HG03135 (cell line): ENCODE measurements at regions not wholly inside any gene's neighbourhood (a gene's known extent, or its start where the extent isn't known, plus 50 kb on each side); places are given as distances from the start of the nearest gene placed in this dataset.

ENCODE experiments used
- ATAC-seq: cut with Tn5 transposase; IDR thresholded peaks from one replicate; pipeline ENCODE4 v1.9.1; 2021; ENCODE audit warnings: mild to moderate bottlenecking, moderate library complexity; ENCODE audit not compliant: unreplicated experiment

DNA sequence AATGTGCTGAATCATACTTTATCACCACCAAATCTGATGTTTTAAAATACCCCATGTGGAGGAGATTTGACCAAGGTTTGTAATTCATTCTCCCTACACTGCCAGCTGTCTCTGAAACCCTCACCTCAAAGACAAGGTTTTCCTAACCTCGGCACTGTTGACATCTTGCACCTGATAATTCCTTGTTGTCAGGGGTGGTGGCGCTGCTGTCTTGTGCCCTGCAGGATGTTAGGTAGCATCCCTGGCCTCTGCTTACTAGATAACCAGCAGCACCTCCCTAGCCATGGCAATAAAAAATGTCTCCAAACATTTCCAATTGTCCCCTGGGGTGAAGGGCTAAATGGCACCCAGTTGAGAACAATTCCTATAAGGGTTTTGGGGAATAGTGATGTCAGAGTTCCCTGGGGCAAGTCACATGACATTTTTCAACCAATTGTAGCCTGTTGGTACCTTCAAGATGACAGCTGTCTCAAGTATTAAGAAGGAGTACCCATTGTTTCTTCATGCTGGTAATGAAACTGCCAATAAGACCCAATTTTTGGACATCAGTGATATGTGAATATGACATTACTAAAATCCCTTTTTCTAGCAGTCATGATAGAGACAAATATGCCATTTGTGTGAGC, 160.6 kb upstream of the PLCXD3 start:
- no peak for ATAC-seq

DNA sequence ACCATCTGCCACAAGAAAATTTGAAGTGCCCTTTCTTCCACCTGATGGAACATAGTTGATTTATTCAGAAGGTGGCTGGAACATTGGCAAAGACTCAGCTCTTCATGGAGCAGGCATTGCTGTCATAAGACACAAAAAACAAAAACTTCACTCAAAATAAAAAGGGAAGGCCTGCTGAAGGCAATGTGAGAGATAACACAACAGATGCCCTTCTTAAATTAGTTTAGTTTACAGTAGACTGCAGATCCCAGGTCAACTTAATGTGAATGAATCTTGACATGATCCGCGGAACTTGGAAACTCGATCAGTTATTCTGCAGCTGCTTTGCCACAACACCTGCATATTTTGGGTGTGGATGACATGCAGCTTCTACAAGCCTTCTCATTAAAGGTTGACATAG, 159.8 kb upstream of the PLCXD3 start:
- ATAC-seq, result no peak

DNA sequence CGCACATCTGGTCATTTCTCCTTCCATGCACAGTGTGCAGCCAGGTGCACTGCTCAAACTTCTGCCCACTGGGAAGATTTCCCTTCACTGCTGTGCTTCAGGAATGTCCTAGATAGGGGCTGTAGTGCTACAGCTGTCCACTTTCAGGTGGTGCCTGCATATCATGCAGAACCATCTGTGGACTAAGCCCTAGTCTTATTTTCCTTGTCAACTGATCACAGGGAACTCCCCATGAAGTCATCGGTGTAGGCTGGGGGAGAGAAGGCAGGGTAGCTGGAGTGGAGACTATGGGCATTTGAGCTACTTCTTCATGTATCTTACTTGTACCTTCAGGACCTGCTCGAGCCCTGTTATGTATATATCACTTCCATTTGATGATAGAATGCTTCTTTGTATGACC, 150.9 kb upstream of the PLCXD3 start:
- no peak for ATAC-seq

DNA sequence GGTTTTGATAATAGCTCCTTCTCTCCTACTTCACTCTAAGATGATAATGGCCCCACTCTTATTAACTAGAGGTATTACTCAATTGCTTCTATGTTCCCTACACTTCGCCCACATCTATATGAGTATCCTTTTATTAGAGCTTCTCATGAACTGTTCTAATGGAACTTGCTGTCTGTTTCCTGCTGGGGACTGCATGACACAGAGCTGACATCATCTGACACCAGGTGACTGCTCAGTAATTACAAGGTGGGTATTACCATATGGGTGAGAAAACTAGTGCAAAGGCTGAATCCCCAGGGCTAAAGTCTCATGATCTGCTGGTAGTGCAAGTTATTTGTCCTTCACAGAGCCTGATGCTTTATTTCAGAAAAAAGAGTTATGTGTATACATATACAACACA, 146.2 kb upstream of the PLCXD3 start:
- ATAC-seq, result no peak

DNA sequence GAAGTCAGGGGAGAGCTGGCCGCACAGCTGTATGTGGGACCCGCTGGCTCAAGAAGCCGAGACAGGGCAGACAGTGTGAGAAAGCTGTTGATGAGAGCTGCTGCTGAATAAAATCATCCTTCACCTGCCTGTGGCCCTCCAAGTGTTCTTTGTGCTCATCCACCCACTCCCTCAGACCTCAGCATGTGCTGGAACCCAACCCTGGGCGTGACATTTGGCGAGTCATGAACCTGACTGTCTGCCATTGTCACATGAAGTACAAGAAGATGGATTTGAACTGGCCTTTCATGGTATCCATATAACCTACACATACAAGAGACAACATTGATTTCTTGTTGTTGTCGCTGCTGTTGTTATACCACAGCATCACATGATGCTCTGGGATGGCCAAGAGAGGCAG, 139.7 kb upstream of the PLCXD3 start:
- no peak for ATAC-seq

DNA sequence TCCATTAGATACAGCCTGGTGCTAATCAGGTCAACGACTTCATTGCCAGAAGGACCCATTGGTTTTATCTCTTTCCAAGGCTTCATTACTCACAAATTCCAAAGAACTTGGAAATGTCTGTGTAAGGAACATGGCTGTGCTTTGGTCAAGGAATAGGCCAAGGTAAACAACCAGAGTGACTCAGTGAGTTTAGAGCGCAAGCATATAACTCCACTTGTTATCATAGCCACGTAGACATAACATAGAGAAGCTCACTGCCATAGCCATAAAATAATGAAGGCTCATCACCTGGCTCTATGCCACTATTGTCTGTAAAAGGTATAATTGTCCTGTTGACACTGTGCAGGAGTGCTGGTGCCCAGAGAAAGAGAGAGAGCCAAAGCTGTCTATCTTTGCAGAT, 139.3 kb upstream of the PLCXD3 start:
- no peak for ATAC-seq

DNA sequence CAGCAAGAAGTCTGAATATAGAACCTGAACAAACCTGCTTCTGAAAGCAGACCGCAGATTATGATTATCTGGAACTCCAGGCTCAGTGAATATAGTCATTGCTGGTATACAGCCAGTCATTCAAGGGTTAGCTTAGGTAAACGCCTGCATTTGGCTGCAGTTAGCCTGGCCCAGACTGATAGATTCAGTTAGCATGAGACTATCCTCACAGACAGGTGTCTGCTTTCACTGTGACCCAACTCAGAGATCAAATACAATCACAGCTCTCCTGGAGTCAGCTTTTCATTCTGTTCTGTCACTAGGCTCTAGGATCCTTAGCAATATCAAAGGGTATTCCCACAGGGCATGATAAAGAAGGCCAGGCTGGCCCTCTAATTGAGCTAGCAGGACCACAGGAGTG, 138.6 kb upstream of the PLCXD3 start:
- no peak for ATAC-seq

DNA sequence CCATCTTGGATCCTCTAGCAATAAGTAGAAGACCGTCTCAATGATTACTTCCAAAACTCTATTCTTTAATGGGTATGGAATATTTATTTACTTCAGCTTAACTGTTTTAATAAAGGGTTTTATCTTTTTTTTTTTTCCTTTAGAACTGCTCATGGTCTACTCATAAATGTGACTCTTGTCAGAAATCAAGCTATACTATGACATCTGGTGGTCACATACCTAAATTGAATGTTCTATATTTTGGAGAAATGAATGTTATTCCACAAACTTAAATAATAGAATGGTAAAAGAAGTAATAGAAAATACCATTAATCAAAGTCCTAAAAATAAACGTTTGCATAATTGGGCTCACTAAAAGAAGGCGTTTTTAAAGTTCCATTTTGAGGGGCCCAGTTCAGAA, 131.2 kb upstream of the PLCXD3 start:
- no peak for ATAC-seq

DNA sequence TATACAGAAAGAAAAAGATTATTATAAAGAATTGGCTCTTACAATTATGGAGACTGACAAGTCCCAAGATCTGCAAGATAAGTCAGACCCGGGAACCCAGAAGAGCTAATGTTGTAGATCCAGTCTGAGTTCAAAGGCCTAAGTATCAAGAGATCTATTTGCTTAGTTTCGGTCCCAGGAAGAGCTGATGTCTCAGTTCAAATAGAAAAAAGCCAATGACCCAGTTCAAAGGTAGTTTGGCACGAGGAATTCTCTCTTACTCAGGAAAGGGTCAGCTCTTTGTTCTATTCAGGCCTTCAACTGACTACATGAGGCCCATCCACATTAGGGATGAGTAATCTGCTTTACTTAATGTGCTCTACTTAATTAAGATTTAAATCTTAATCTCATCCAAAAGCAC, 128.3 kb upstream of the PLCXD3 start:
- ATAC-seq, result no peak

DNA sequence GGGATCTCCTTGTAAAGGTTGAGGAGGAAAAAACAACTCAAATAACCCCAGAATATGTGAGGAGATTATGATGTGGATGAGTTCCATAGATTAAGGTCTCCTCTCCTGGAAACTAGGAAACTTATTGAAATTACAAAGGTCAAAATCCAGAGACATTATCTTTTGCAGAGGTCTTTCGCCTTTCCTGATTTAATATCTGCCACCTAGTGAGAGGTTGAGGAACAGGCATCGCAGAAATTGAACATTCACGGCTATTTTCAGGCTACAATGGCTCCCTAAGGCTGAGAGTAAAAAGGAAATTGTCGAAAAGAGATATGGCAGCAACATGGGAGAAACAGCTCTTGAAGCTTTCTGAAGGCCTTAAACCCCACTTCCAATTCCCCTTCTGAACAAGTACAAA, 127.5 kb upstream of the PLCXD3 start:
- ATAC-seq, result no peak

DNA sequence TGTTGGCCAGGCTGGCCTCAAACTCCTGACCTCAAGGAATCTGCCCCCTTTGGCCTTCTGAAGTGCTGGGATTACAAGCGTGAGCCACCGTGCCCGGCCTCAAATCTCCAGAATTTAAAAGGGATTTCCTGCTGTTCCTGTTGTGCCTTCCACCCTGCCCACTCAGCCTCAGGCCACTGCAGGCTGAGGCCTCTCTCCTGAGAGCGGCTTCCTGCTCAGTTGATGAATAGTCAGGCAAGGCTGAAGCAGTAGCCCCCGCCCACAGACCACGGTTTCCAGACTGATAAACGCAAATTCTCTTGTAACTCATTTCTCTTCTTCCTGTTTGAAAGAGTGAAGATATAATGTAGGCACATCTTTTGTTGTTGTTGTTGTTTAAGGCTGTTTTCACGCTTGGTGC, 127.0 kb upstream of the PLCXD3 start:
- ATAC-seq, result no peak

DNA sequence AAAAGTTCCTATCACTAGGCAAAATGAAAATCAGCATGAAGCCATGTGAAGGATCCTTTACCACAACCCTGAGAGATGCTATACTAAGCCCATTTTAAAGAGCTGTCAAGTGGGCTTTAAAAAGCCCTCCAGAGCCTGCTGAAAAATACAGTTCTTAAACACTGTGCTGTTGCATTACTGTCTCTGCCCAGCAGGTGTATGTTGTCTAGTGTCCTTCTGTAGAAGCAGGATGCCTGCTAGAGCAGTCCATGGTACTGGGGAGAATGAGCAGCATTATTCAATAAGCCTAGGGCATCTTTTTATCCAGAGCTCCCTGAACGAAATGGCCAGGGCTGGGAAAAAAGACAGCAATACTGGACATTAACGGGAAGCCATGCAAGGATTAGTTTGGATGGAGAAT, 126.2 kb upstream of the PLCXD3 start:
- peak; percentile 85 for ATAC-seq

DNA sequence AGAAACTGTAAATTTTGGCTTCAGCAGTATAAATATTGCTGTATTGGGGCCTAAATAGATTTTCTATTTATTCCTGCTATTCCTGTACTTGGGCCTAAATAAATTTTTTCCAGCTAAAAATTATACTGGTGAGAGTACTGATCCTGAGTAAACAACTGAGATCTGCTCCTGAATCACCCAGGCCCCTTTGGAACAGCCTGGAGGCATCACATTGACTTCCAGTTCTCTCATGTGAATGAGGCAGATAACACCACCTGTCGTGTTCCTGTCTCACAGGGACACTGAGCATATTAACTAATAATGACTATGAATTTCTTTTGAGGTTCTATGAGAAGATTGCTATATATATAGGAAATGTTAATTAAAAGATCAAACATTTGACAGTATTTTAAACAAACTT, 119.5 kb upstream of the PLCXD3 start:
- ATAC-seq, result no peak

DNA sequence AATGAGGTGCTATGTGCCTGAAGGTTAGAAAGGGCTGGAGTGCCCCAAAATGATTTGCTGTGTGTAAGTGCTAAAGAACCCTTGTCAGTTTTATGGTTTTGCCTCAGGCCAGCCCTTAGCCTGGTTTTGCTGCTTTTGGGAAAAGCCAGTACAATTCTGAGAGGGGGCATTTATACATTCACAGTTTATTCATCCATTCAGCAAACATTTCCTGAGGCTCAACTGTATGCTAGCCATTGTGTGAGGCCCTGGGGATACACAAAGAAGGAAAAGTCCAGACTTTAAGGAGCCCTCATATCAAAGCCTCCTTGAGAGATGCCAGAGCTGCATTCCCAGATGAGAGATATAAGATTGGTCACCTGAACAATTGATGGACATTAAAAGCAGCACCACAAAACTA, 115.2 kb upstream of the PLCXD3 start:
- ATAC-seq, result no peak

DNA sequence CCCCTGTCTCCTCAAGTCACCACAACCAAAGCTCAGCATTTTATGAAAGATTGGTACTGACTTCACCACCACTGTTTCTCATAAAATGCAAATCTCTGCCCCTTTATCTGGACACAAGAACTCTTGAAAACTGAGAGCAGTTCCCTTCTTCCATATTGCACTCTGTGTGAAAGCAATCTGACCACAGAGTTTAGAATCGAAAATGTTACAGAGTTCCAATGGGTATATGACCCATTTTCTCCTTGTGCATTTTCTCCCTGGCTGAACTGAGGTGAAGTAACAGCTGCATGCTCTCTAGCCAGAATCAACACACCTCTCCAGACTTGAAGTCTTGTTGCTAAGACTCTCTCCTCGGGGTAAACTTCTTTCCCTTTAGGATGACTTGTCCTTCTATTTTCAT, 111.0 kb upstream of the PLCXD3 start:
- no peak for ATAC-seq

DNA sequence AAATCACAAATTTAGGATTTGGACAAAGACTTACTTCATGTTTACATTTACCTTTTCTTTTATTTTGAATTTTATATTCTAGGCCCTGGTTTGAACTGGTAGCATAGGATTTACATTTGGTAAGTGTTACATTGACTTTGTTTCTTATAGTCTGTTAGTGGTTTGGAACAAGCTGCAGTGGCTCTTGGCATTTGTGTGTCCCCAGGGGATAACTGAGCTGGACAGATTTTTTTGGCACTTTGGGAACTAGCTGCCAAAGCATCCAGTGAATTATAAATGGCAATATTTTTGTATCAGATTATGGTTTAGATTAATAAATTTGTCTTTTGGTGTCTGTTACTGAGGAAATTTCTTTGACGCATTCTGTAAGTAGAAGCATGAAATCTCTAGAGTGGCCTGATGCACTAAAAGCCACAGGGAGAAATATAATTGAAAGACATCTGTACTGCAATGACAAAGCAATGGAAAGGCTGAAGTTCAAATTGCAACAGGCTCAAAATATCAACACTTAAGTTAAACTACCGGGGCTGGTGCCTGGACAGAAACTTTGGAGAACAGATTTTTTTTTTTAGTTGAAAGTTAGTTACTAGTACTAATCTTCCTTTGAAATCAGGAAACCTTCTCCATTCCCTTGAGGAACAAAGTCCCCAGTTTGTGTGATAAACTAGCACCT, 107.6 kb upstream of the PLCXD3 start:
- no peak for ATAC-seq

DNA sequence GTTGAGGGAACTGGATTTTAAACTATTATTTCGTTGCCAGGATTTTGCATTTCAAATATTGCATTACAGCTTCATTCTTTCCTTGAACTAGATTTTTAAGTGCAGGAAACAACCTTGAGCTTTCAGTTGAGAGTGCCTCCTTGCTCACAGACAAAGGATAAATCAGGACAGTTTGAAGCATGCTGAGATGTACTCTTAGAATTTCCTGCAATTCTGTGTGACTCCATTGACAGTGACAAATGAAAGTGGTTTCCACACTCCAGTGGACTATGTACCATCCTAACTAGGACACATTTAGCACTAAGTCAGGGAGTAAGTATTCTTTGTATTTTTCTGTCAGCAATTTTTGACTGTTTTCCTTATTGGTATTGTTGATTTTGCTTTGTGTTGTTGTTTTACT, 100.0 kb upstream of the PLCXD3 start:
- ATAC-seq, result no peak

DNA sequence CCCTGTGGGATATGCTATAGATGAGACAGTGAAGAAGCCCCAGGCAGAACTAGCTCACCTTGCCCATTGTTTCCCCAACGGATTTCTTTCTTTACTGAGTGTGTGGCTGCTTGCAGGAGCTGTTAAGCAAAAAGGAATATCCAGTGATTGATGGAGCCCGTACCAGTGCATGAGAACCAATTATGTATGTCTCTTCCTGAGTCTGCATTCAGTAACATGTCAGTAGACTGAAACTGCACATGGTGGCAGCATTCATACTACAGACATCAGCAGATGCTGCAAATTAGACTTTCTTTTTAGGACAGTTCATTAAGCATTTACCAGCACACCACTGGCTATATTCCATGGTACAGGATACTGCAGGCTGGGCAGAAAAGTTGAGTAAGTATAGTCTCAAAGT, 90.3 kb upstream of the PLCXD3 start:
- no peak for ATAC-seq

DNA sequence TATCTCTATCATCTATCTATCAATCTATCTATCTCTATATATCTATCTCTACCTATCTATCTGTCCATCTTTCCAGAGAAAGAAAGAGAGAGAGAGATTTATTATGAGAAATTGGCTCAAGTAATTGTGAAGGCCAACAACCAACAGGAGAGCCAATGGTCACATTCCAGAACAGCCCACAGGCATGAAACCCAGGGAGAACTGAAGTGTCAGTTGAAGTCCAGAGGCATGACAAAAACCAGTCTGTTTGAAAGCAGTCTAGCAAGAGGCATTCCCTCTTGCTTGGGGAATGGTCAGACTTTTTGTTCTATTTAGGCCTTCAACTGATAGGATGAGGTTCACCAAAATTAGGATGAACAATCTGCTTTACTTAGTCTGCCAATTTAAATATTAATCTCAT, 87.6 kb upstream of the PLCXD3 start:
- ATAC-seq, result no peak

DNA sequence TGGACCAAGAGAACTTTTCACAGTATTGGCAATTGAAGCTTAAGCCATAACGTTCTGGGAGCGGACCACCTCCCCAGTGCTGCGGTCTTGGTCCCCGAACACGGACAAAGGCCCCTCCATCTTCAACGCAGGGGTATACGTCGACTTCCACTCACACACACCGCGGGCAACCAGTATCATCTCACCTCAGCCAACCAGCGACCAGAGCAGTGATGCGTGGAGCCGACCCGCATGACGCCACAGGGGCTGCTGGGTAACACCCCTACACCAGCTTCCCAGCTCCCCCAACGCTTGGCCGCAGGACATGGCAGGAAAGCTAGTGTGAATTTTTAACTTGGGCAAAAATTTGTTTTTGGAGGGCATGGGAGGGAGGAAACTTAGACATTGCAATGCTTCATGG, 77.3 kb upstream of the PLCXD3 start:
- ATAC-seq, result no peak

DNA sequence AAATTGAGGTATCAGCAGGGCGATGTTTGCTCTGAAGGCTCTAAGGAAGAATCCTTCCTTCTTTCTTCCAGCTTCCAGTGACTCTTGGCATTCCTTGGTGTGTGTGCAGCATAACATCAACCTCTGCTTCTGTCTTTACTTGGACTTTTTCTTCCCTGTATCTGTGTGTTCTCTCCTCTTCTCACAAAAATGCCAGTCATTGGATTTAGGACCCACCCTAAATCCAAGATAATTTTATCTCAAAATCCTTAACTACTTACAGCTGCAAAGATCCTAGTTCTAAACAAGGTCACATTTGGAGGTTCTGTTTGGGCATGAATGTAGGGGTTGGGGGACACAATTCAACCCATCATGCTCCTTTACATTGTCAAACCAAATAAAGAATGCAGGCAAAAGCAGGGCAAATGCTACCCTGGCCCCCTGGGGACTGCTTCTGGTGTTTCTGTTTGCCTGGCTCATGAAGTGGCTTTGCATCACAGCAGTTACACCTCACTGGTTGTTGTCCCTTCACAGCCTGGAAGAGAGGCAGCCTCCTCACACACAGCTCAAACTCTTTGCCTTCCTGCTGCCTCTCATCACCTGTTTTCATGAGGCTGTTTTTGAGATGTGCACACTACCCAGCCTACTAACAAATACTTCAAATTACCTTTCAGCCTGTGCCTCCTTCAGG, 64.8 kb upstream of the PLCXD3 start:
- no peak for ATAC-seq

DNA sequence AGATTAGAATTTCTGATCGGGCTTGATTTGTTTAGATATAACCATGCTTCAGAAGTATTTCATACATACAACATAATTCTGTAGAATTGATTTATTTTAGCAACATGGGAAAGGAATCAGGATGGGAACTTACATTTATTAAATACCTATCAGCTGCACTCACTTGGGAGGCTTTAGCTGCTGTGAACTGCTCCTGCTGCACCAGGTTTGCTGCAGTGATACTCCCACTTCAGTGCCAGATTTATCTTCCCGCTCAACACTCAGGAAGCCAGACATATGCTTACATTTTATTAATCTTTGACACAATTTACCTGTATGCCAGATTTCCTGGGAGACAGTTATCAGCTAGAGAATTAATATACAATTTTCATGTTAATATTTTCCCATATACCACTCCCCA, 64.0 kb upstream of the PLCXD3 start:
- ATAC-seq, result no peak
